ENCODE measurements at regions not wholly inside any gene's neighbourhood (a gene's known extent, or its start where the extent isn't known, plus 50 kb on each side); places are given as distances from the start of the nearest gene placed in this dataset.

- TF ChIP-seq L3MBTL2 (IDR thresholded peaks at IDR 0.05) (no peak), ZNF124 (CRISPR knock-in tag; IDR thresholded peaks at IDR 0.05) (no peak), ZMIZ1 (IDR thresholded peaks at IDR 0.05; ENCODE audit: low read depth in 2 of 2, low read length in 2 of 2) (no peak), GTF2E2 (tag; IDR thresholded peaks at IDR 0.05) (no peak), CEBPG (CRISPR knock-in tag; IDR thresholded peaks at IDR 0.05) (no peak), CEBPG (tag; conservative IDR thresholded peaks at IDR 0.05 in 1 of 2, IDR thresholded peaks at IDR 0.05 in 1 of 2) (no peak), FOXJ2 (tag; IDR thresholded peaks at IDR 0.05) (no peak)
Measured at GRCh38 chr3:166713787-166714186, 666.3 kb downstream of the ZBBX start (continued).

GRCh38 chr3:166706094-166706493 is 674.0 kb downstream of the ZBBX start:
- intact Hi-C loops (cut with micrococcal nuclease), result no loop called here

More at GRCh38 chr3:166706094-166706493, 674.0 kb downstream of the ZBBX start:
- no peak for TF ChIP-seq ZNF57 (CRISPR knock-in tag; IDR thresholded peaks at IDR 0.05)
- no peak for TF ChIP-seq LCOR (CRISPR knock-in tag; IDR thresholded peaks at IDR 0.05)
- TF ChIP-seq ZNF165 (CRISPR knock-in tag; IDR thresholded peaks at IDR 0.05; ENCODE audit: borderline replicate concordance), result no peak
- TF ChIP-seq HNRNPL (IDR thresholded peaks at IDR 0.05; ENCODE audit: low read depth, low read length), result no peak
- TF ChIP-seq ZNF551 (CRISPR knock-in tag; IDR thresholded peaks at IDR 0.05), result no peak
- TF ChIP-seq MCM7 (IDR thresholded peaks at IDR 0.05), result no peak
- TF ChIP-seq GATAD2A (IDR thresholded peaks at IDR 0.05), result no peak
- TF ChIP-seq TOE1 (IDR thresholded peaks at IDR 0.05; ENCODE audit: borderline replicate concordance), result no peak
- TF ChIP-seq TOE1 (CRISPR knock-in tag; IDR thresholded peaks at IDR 0.05; ENCODE audit: borderline replicate concordance, low read depth), result no peak
- TF ChIP-seq ZNF174 (CRISPR knock-in tag; IDR thresholded peaks at IDR 0.05), result no peak
- TF ChIP-seq CREB3L1 (IDR thresholded peaks at IDR 0.05; ENCODE audit: borderline replicate concordance, low read depth), result no peak
- TF ChIP-seq TAL1 (IDR thresholded peaks at IDR 0.05), result no peak
- Histone ChIP-seq H3K27ac (ENCODE audit: extremely low read depth, low read depth, low read length) (no peak overlapping the region), H3K4me1 (replicated peaks in 1 of 2; ENCODE audit: control insufficient read depth in 2 of 2, insufficient read depth in 2 of 2, low read length in 2 of 2) (no peaks in the 10 kb centered on the region), H3K79me2 (ENCODE audit: control insufficient read depth, insufficient read depth, low read length) (no peaks in the 10 kb centered on the region), H3K9ac (ENCODE audit: insufficient read depth in 1 of 2, low read depth in 2 of 2, low read length in 2 of 2) (no peak overlapping the region), H3K36me3 (ENCODE audit: control insufficient read depth, insufficient read depth, low read length) (no peaks in the 10 kb centered on the region), H3K27me3 (ENCODE audit: control insufficient read depth in 2 of 2, insufficient read depth in 2 of 2, low read length in 2 of 2) (no peaks in the 10 kb centered on the region), H3K4me3 (no peak overlapping the region), H3K4me2 (ENCODE audit: insufficient read depth, low read length) (no peak overlapping the region), H2AFZ (ENCODE audit: low read depth, low read length) (no peak overlapping the region), H4K20me1 (replicated peaks; ENCODE audit: control insufficient read depth, insufficient read depth, low read length) (no peaks in the 10 kb centered on the region), H3K9me3 (replicated peaks; ENCODE audit: control insufficient read depth, insufficient read depth, low read depth, low read length) (no peaks in the 10 kb centered on the region), H3K9me1 (ENCODE audit: control insufficient read depth, insufficient read depth, low read length) (no peaks in the 10 kb centered on the region)
- CTCF ChIA-PET (ENCODE audit: low intra/inter-chr PET ratio), result no interaction called here
- DNase-seq (ENCODE audit: extremely low read depth in 1 of 4, low spot score in 3 of 4), result no peak
- in situ Hi-C loops (cut with MboI), result no loop called here
- BruUV-seq (replicated peaks), result no TSS peak
- no peak for FAIRE-seq
- POLR2A ChIA-PET, result no interaction called here
- 3% methylated on average over 2 of the region's 2 CpGs for WGBS (ENCODE audit: insufficient coverage, low coverage, missing lambda C conversion rate)
- ATAC-seq, result no peak

All from K562 (cell line).